Neural crest cell (in vitro differentiated cells): ENCODE measurements at regions not wholly inside any gene's neighbourhood (a gene's known extent, or its start where the extent isn't known, plus 50 kb on each side); places are given as distances from the start of the nearest gene placed in this dataset.

ENCODE experiments used
- DNase-seq: peaks from one replicate; pipeline ENCODE4 v3.0.0; 2021; ENCODE audit warnings: low read depth, mixed read lengths, low spot score
- H3K27ac Mint-ChIP-seq: one replicate; pipeline ENCODE4 v1.8.0; 2021; ENCODE audit warnings: mild to moderate bottlenecking, mixed read lengths; ENCODE audit not compliant: unreplicated experiment
- H3K27me3 Mint-ChIP-seq: 2 replicates; pipeline ENCODE4 v1.8.0; 2021; ENCODE audit warnings: low read depth, mild to moderate bottlenecking, mixed read lengths
- H3K36me3 Mint-ChIP-seq: 2 replicates; pipeline ENCODE4 v1.8.0; 2021; ENCODE audit warnings: low read depth, mild to moderate bottlenecking, mixed read lengths
- H3K4me1 Mint-ChIP-seq: 2 replicates; pipeline ENCODE4 v1.8.0; 2021; ENCODE audit warnings: mixed read lengths
- H3K4me3 Mint-ChIP-seq: one replicate; pipeline ENCODE4 v1.8.0; 2021; ENCODE audit warnings: mild to moderate bottlenecking, mixed read lengths
- H3K9me3 Mint-ChIP-seq: 2 replicates; pipeline ENCODE4 v1.8.0; 2021; ENCODE audit warnings: mixed read lengths
- TF ChIP-seq, protein P1 (sequence below): fragments of 200-600 bp; sonication (generic); conservative IDR thresholded peaks from 2 replicates; pipeline ENCODE4 v1.5.0; 2021; ENCODE audit warnings: antibody characterized with exemption, mild to moderate bottlenecking

DNA sequence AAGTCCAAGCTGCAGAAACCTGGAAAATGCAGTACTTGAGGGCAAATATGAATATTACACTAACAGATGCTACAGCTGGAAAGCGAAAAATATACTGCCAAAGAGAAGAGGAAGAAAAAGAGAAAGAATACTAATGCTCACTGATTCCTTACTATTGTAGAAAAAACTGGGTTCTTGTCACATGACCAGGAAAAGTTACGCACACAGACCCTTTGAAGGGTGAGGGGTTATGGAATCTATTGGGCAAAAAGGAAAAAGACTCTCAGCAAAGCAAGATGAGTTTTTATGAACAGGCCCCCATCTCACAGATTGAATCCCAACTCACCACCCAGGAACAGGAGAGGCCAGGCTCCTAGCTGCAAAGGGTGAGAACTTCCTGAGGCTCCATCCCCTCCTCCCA is 228.1 kb upstream of the KLF14 start:
- DNase-seq = no peak
- peaks cover 2% of the 10 kb centered on the region for H3K9me3 Mint-ChIP-seq
- peaks cover 3% of the 10 kb centered on the region for H3K36me3 Mint-ChIP-seq
- H3K27ac Mint-ChIP-seq = no peak overlapping the region
- H3K27me3 Mint-ChIP-seq = no peaks in the 10 kb centered on the region
- no peaks in the 10 kb centered on the region for H3K4me1 Mint-ChIP-seq
- TF ChIP-seq, protein P1, sequence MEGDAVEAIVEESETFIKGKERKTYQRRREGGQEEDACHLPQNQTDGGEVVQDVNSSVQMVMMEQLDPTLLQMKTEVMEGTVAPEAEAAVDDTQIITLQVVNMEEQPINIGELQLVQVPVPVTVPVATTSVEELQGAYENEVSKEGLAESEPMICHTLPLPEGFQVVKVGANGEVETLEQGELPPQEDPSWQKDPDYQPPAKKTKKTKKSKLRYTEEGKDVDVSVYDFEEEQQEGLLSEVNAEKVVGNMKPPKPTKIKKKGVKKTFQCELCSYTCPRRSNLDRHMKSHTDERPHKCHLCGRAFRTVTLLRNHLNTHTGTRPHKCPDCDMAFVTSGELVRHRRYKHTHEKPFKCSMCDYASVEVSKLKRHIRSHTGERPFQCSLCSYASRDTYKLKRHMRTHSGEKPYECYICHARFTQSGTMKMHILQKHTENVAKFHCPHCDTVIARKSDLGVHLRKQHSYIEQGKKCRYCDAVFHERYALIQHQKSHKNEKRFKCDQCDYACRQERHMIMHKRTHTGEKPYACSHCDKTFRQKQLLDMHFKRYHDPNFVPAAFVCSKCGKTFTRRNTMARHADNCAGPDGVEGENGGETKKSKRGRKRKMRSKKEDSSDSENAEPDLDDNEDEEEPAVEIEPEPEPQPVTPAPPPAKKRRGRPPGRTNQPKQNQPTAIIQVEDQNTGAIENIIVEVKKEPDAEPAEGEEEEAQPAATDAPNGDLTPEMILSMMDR = no peak
- no peak overlapping the region for H3K4me3 Mint-ChIP-seq

DNA sequence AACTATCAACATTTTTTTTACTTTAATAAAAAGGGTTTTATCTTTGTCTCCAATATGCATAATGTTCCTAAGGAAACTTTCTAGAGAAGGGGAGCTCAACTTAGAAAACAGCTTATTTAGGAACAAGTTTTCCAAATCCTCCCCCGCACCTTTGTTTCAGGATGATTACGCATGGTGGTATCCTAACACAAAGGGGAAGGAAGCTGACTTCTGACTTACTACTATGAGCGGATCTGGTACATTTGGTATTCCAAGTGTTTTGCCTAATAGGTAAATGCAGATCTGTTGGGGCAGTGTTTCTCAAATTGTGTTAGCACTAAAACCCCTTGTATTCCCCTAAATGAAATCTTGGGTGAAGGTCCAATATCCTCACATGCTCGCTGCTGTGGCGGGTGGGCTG is 229.3 kb upstream of the KLF14 start:
- Mint-ChIP-seq H3K27me3 (no peaks in the 10 kb centered on the region), H3K4me3 (no peak overlapping the region), H3K36me3 (peaks cover 3% of the 10 kb centered on the region), H3K9me3 (peaks cover 2% of the 10 kb centered on the region), H3K27ac (no peak overlapping the region), H3K4me1 (no peaks in the 10 kb centered on the region)
- TF ChIP-seq, protein P1 = no peak
- no peak for DNase-seq

DNA sequence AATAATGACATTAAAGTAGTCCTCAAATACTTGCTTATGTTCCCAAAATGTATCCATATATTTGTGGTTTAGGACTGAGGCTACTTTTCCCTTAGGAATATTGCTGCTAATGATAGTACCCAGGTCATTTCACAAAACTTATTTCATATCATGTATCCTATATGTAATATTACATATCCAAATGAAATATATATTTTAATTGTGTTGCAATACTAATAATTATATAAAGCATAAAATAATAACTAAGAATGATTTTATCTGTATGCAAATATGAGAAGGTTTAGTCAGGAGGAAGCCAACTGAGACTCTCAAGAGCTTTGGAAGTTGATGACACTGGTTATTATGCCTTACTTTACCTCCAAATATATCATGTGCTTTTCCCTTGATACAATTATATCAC is 231.5 kb upstream of the KLF14 start:
- Mint-ChIP-seq H3K4me1 (no peaks in the 10 kb centered on the region), H3K27me3 (no peaks in the 10 kb centered on the region), H3K27ac (no peak overlapping the region), H3K4me3 (no peak overlapping the region), H3K9me3 (no peaks in the 10 kb centered on the region), H3K36me3 (peaks cover 3% of the 10 kb centered on the region)
- TF ChIP-seq, protein P1 = no peak
- no peak for DNase-seq

DNA sequence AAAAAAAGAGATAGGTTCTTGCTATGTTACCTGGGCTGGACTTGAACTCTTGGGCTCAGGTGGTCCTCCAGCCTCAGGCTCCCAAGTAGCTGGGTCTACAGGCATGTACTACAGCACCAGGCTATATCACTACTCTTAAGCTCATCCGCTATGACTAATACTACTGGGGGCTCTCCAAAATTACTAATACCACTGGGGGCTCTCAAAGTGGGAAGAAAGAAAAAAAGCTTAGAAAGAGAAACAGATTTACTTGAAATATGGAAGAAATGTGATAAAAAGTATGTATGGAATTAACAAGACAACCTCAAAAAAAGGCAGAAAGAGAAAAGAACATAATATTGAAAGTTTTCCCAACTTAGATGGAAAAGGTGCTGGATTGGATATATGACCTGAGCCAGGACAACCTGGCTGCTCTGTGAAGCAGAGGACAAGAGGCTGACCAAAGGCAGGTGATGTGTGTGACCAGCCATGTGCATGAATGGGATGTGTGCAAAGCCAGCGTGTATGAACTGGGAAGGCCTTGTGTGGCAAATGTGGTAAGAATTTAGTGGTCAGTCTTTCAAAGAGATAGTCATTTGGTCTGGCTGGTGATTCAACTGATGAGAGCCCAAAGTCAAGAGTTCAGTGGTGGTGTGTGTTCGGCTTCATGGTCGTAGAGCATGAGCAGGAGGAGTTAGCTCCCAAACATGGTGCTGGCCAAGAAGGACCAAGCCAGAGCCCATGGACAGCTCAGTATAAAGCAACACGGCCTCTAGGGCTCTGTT is 232.4 kb upstream of the KLF14 start:
- Mint-ChIP-seq H3K4me1 (no peaks in the 10 kb centered on the region), H3K36me3 (peaks cover 3% of the 10 kb centered on the region), H3K4me3 (no peak overlapping the region), H3K27me3 (no peaks in the 10 kb centered on the region), H3K27ac (no peak overlapping the region), H3K9me3 (no peaks in the 10 kb centered on the region)
- no peak for DNase-seq
- TF ChIP-seq, protein P1 = no peak

DNA sequence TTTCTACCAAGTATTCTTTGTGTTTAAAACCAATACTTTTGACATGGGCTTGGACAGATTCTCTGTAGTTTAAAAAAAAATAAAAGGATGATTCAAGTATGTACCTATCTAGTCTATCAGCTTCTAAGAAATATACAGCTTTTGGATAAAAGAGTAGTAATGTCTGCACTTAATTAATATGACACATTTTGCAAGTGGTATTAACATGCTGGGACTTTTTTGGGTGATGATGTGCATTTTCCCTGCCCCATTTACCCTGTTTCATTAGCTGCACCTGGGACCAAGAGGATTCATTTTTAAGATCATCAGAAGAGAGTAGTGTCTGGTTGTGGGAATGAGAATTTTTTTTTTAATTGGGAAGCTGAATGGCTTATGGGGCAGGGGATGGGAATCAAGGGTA is 236.2 kb upstream of the KLF14 start:
- TF ChIP-seq, protein P1 = no peak
- DNase-seq = no peak
- Mint-ChIP-seq H3K27me3 (no peaks in the 10 kb centered on the region), H3K36me3 (peaks cover 9% of the 10 kb centered on the region), H3K9me3 (no peaks in the 10 kb centered on the region), H3K4me3 (no peak overlapping the region), H3K27ac (no peak overlapping the region), H3K4me1 (no peaks in the 10 kb centered on the region)
